CD4-positive, alpha-beta T cell treated with Interleukin-1 beta for 1 hour (primary cell): ENCODE measurements at regions not wholly inside any gene's neighbourhood (a gene's known extent, or its start where the extent isn't known, plus 50 kb on each side); places are given as distances from the start of the nearest gene placed in this dataset.
"Not testable (repeated sequence)": the region's sequence is repeated elsewhere in the genome, so short reads cannot be mapped to it uniquely, and the experiment has no call there.

Experiments
- DNase-seq, 2 donors: peaks; one replicate each; pipeline ENCODE4 v3.0.0-alpha.2; 2020 to 2022

GRCh38 chr14:59018978-59019377, 169.5 kb upstream of the DAAM1 start:
- no peak for DNase-seq

- DNase-seq = no peak
These were observed 168.1 kb upstream of the DAAM1 start for GRCh38 chr14:59020382-59020781.

GRCh38 chr14:59022144-59022543, 166.3 kb upstream of the DAAM1 start:
- no peak for DNase-seq

- DNase-seq = no peak
These were observed 162.4 kb upstream of the DAAM1 start for GRCh38 chr14:59026081-59026480.

- DNase-seq = not testable (repeated sequence)
These were observed 161.8 kb upstream of the DAAM1 start for GRCh38 chr14:59026640-59027039.

- peak in 1 of 2 donors; percentile 13 for DNase-seq
These were observed 159.8 kb upstream of the DAAM1 start for GRCh38 chr14:59028476-59029202.

- no peak for DNase-seq
These were observed 155.6 kb upstream of the DAAM1 start for GRCh38 chr14:59032826-59033225.

GRCh38 chr14:59036134-59036533, 152.3 kb upstream of the DAAM1 start:
- DNase-seq = no peak

- DNase-seq = no peak
These were observed 151.4 kb upstream of the DAAM1 start for GRCh38 chr14:59037086-59037485.

GRCh38 chr14:59037620-59038019, 150.8 kb upstream of the DAAM1 start:
- no peak for DNase-seq

- DNase-seq = no peak
These were observed 149.7 kb upstream of the DAAM1 start for GRCh38 chr14:59038746-59039145.

GRCh38 chr14:59041308-59041707, 147.2 kb upstream of the DAAM1 start:
- DNase-seq = no peak

GRCh38 chr14:59044707-59045106, 143.8 kb upstream of the DAAM1 start:
- DNase-seq = no peak

- no peak for DNase-seq
These were observed 141.7 kb upstream of the DAAM1 start for GRCh38 chr14:59046746-59047145.

GRCh38 chr14:59055006-59055405, 133.5 kb upstream of the DAAM1 start:
- no peak for DNase-seq

GRCh38 chr14:59055439-59056045, 132.9 kb upstream of the DAAM1 start:
- DNase-seq = peak; percentile 16 to 26

GRCh38 chr14:59057551-59057950, 130.9 kb upstream of the DAAM1 start:
- no peak for DNase-seq

GRCh38 chr14:59058776-59059175, 129.7 kb upstream of the DAAM1 start:
- not testable (repeated sequence) for DNase-seq

GRCh38 chr14:59060841-59061240, 127.6 kb upstream of the DAAM1 start:
- DNase-seq = no peak

- no peak for DNase-seq
These were observed 127.2 kb upstream of the DAAM1 start for GRCh38 chr14:59061292-59061691.

GRCh38 chr14:59063259-59063658, 125.2 kb upstream of the DAAM1 start:
- DNase-seq = no peak

GRCh38 chr14:59067127-59067894, 121.2 kb upstream of the DAAM1 start:
- no peak for DNase-seq

GRCh38 chr14:59069163-59069854, 119.2 kb upstream of the DAAM1 start:
- no peak for DNase-seq
